ENCODE measurements at regions not wholly inside any gene's neighbourhood (a gene's known extent, or its start where the extent isn't known, plus 50 kb on each side); places are given as distances from the start of the nearest gene placed in this dataset.

GRCh38 chr20:6245436-6245835, 122.6 kb upstream of the FERMT1 start:
- TF ChIP-seq, protein P1, sequence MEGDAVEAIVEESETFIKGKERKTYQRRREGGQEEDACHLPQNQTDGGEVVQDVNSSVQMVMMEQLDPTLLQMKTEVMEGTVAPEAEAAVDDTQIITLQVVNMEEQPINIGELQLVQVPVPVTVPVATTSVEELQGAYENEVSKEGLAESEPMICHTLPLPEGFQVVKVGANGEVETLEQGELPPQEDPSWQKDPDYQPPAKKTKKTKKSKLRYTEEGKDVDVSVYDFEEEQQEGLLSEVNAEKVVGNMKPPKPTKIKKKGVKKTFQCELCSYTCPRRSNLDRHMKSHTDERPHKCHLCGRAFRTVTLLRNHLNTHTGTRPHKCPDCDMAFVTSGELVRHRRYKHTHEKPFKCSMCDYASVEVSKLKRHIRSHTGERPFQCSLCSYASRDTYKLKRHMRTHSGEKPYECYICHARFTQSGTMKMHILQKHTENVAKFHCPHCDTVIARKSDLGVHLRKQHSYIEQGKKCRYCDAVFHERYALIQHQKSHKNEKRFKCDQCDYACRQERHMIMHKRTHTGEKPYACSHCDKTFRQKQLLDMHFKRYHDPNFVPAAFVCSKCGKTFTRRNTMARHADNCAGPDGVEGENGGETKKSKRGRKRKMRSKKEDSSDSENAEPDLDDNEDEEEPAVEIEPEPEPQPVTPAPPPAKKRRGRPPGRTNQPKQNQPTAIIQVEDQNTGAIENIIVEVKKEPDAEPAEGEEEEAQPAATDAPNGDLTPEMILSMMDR (IDR thresholded peaks at IDR 0.05; ENCODE audit: insufficient read depth, low read length, poor library complexity, severe bottlenecking) = no peak
- no peak for TF ChIP-seq EZH2phosphoT487 (conservative IDR thresholded peaks at IDR 0.05; ENCODE audit: low read length)

Measured in SU-DHL-6 (cell line).